ENCODE measurements at regions not wholly inside any gene's neighbourhood (a gene's known extent, or its start where the extent isn't known, plus 50 kb on each side); places are given as distances from the start of the nearest gene placed in this dataset.

DNA sequence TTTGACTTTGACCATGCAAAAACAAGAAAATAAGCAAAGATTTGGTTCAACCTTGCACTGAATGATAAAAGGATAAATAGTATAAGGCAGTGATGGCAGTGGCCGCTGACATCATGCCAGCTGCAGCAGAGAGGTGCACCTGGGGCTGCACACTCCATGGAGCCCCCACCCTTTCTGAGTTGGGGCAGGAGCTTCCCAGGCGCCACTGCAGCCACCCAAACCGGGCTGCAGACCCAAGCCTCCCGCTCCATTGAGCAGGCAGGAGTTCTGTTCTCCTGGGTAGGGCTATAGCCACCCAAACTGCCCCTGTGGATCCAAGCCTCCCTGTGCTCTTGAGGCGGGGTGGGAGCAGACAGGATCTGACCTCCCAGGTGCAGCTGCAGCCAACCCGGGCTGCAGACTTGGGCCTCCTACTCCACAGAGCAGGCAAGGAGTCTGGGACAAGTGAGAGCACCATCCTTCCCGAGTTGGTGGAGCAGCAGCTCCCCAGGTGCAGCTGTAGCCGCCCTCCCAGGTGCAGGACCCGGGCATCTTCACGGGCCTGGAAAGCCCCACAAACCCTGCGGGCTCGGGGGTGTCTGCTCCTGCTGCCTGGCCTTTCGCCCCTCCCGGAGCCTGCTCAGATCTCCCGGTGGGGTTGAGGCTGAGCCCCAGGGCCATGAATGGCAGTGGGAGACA is 537.9 kb downstream of the TENT5A start:
- Histone ChIP-seq H3K4me1 (ENCODE audit: insufficient read depth, low read length, severe bottlenecking) (no peaks in the 10 kb centered on the region), H3K36me3 (ENCODE audit: insufficient read depth, low read length) (no peaks in the 10 kb centered on the region), H3K79me2 (ENCODE audit: insufficient read depth, low read length) (no peaks in the 10 kb centered on the region), H3K9ac (ENCODE audit: low read length) (no peak overlapping the region), H3K9me2 (ENCODE audit: low read depth, low read length) (no peaks in the 10 kb centered on the region), H2AFZ (ENCODE audit: low read length) (no peak overlapping the region), H3F3A (ENCODE audit: insufficient read depth, low read length) (no peaks in the 10 kb centered on the region), H3K9me3 (ENCODE audit: low read length) (no peaks in the 10 kb centered on the region), H3K27me3 (ENCODE audit: insufficient read depth, low read length) (no peaks in the 10 kb centered on the region), H3K4me3 (ENCODE audit: low read depth, low read length, poor library complexity, severe bottlenecking) (no peak overlapping the region), H3K27ac (ENCODE audit: low read depth, low read length, poor library complexity, severe bottlenecking) (no peak overlapping the region), H3K4me2 (ENCODE audit: low read length) (no peak overlapping the region), H4K20me1 (ENCODE audit: insufficient read depth, low read length) (no peaks in the 10 kb centered on the region)
- no peak for TF ChIP-seq EZH2 (IDR thresholded peaks at IDR 0.05; ENCODE audit: borderline replicate concordance, low read length)
- TF ChIP-seq, protein P1, sequence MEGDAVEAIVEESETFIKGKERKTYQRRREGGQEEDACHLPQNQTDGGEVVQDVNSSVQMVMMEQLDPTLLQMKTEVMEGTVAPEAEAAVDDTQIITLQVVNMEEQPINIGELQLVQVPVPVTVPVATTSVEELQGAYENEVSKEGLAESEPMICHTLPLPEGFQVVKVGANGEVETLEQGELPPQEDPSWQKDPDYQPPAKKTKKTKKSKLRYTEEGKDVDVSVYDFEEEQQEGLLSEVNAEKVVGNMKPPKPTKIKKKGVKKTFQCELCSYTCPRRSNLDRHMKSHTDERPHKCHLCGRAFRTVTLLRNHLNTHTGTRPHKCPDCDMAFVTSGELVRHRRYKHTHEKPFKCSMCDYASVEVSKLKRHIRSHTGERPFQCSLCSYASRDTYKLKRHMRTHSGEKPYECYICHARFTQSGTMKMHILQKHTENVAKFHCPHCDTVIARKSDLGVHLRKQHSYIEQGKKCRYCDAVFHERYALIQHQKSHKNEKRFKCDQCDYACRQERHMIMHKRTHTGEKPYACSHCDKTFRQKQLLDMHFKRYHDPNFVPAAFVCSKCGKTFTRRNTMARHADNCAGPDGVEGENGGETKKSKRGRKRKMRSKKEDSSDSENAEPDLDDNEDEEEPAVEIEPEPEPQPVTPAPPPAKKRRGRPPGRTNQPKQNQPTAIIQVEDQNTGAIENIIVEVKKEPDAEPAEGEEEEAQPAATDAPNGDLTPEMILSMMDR (IDR thresholded peaks at IDR 0.05; ENCODE audit: low read length), result no peak

DNA sequence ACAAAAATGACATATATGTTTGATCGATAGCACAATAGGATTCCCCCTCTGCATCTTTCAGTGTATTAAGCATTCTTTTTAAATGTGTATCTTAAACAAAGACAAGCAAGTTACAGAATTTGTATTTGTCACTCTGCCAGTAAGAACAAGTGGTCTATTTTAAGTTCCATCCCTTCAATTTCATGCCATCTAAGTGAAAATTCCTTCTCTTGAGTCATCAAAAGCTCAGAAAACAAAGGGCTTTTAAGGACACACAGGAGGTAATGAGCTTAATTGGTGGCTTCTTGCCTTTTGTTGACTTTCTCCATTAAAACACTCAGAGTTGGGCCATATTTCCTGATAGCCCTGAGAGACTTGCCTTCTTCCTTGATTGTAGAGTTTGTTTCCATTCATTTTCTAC is 547.8 kb downstream of the TENT5A start:
- Histone ChIP-seq H3K4me2 (ENCODE audit: low read length) (no peak overlapping the region), H3K9me3 (ENCODE audit: low read length) (no peaks in the 10 kb centered on the region), H3K79me2 (ENCODE audit: insufficient read depth, low read length) (no peaks in the 10 kb centered on the region), H3K4me1 (ENCODE audit: insufficient read depth, low read length, severe bottlenecking) (no peaks in the 10 kb centered on the region), H3F3A (ENCODE audit: insufficient read depth, low read length) (no peaks in the 10 kb centered on the region), H4K20me1 (ENCODE audit: insufficient read depth, low read length) (no peaks in the 10 kb centered on the region), H3K27ac (ENCODE audit: low read depth, low read length, poor library complexity, severe bottlenecking) (no peak overlapping the region), H3K9ac (ENCODE audit: low read length) (no peak overlapping the region), H3K36me3 (ENCODE audit: insufficient read depth, low read length) (no peaks in the 10 kb centered on the region), H3K4me3 (ENCODE audit: low read depth, low read length, poor library complexity, severe bottlenecking) (no peak overlapping the region), H2AFZ (ENCODE audit: low read length) (no peak overlapping the region), H3K9me2 (ENCODE audit: low read depth, low read length) (no peaks in the 10 kb centered on the region), H3K27me3 (ENCODE audit: insufficient read depth, low read length) (no peaks in the 10 kb centered on the region)
- no peak for TF ChIP-seq EZH2 (IDR thresholded peaks at IDR 0.05; ENCODE audit: borderline replicate concordance, low read length)
- TF ChIP-seq, protein P1 (IDR thresholded peaks at IDR 0.05; ENCODE audit: low read length), result no peak

DNA sequence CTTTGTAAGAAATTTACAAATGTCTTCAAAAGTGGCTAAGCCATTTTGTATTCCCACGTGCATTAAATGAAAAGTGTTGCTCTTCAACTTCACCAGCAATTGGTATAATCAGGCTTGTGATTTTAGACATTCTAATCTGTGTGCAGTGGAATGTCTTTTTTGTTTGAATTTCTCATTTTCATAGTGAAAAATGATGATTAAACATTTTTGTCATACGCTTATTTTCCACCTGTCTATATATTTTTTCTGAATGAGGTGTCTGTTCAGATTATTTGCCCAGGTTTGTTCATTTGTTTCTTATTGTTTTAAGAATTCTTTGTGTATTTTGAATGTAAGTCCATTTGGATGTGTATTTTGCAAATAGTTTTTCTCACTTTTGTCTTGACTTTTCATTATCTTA is 558.1 kb downstream of the TENT5A start:
- Histone ChIP-seq H3K36me3 (ENCODE audit: insufficient read depth, low read length) (no peaks in the 10 kb centered on the region), H3K9me2 (ENCODE audit: low read depth, low read length) (no peaks in the 10 kb centered on the region), H4K20me1 (ENCODE audit: insufficient read depth, low read length) (no peaks in the 10 kb centered on the region), H3K27me3 (ENCODE audit: insufficient read depth, low read length) (no peaks in the 10 kb centered on the region), H2AFZ (ENCODE audit: low read length) (no peak overlapping the region), H3K4me3 (ENCODE audit: low read depth, low read length, poor library complexity, severe bottlenecking) (no peak overlapping the region), H3K4me1 (ENCODE audit: insufficient read depth, low read length, severe bottlenecking) (no peaks in the 10 kb centered on the region), H3F3A (ENCODE audit: insufficient read depth, low read length) (no peaks in the 10 kb centered on the region), H3K27ac (ENCODE audit: low read depth, low read length, poor library complexity, severe bottlenecking) (no peak overlapping the region), H3K9me3 (ENCODE audit: low read length) (no peaks in the 10 kb centered on the region), H3K9ac (ENCODE audit: low read length) (no peak overlapping the region), H3K4me2 (ENCODE audit: low read length) (no peak overlapping the region), H3K79me2 (ENCODE audit: insufficient read depth, low read length) (no peaks in the 10 kb centered on the region)
- TF ChIP-seq EZH2 (IDR thresholded peaks at IDR 0.05; ENCODE audit: borderline replicate concordance, low read length), result no peak
- TF ChIP-seq, protein P1 (IDR thresholded peaks at IDR 0.05; ENCODE audit: low read length), result no peak

All from OCI-LY1 (cell line).